Mesenchymal stem cell (in vitro differentiated cells and primary cell): ENCODE measurements at regions not wholly inside any gene's neighbourhood (a gene's known extent, or its start where the extent isn't known, plus 50 kb on each side); places are given as distances from the start of the nearest gene placed in this dataset.

ENCODE experiments used
- DNase-seq: peaks from one replicate; pipeline ENCODE4 v3.0.0-alpha.2; 2013
- H2AFZ ChIP-seq: one replicate; pipeline ENCODE4 v1.6.1; 2013; ENCODE audit warnings: low read depth, mild to moderate bottlenecking, control low read depth, inconsistent platforms, low read length, moderate library complexity
- H2AK5ac ChIP-seq: 2 replicates; pipeline ENCODE4 v1.6.1; 2013; ENCODE audit warnings: low read length, moderate library complexity, mild to moderate bottlenecking, inconsistent platforms; ENCODE audit not compliant: severe bottlenecking
- H2BK120ac ChIP-seq: one replicate; pipeline ENCODE4 v1.6.1; 2013; ENCODE audit warnings: low read depth, mild to moderate bottlenecking, inconsistent platforms, low read length, moderate library complexity
- H2BK12ac ChIP-seq, 2 experiments: one replicate each; pipeline ENCODE4 v1.6.1; 2013; ENCODE audit warnings: inconsistent platforms in 2 of 2, low read length in 2 of 2, mild to moderate bottlenecking in 2 of 2, moderate library complexity in 2 of 2, control low read depth in 1 of 2
- H2BK15ac ChIP-seq: one replicate; pipeline ENCODE4 v1.6.1; 2013; ENCODE audit warnings: mild to moderate bottlenecking, low read depth, inconsistent platforms; ENCODE audit not compliant: poor library complexity, severe bottlenecking
- H2BK5ac ChIP-seq: 2 replicates; pipeline ENCODE4 v1.6.1; 2013; ENCODE audit warnings: low read depth, mild to moderate bottlenecking, low read length, control low read depth, inconsistent platforms; ENCODE audit not compliant: poor library complexity, severe bottlenecking
- H3K14ac ChIP-seq, 2 experiments: one replicate each; pipeline ENCODE4 v1.6.1; 2013; ENCODE audit warnings: inconsistent platforms in 2 of 2, low read length in 2 of 2, control low read depth in 1 of 2, mild to moderate bottlenecking in 1 of 2, moderate library complexity in 1 of 2
- H3K18ac ChIP-seq, 2 experiments: one replicate each; pipeline ENCODE4 v1.6.1; 2013; ENCODE audit warnings: inconsistent platforms in 2 of 2, low read length in 2 of 2, control low read depth in 1 of 2, low read depth in 1 of 2, mild to moderate bottlenecking in 1 of 2
- H3K23ac ChIP-seq, 2 experiments: one replicate each; pipeline ENCODE4 v1.6.1; 2013; ENCODE audit warnings: inconsistent platforms in 2 of 2, low read length in 2 of 2, mild to moderate bottlenecking in 2 of 2, moderate library complexity in 2 of 2, control low read depth in 1 of 2
- H3K27ac ChIP-seq: 2 replicates; pipeline ENCODE4 v1.5.1; 2013; ENCODE audit warnings: mild to moderate bottlenecking, moderate library complexity, low read length, control low read depth, inconsistent platforms; ENCODE audit not compliant: poor library complexity, severe bottlenecking
- H3K27me3 ChIP-seq, 2 experiments: 2 replicates each; pipeline versions ENCODE4 v1.6.1 to v1.7.0; 2013; ENCODE audit warnings: low read length in 2 of 2, mild to moderate bottlenecking in 2 of 2, moderate library complexity in 2 of 2, control low read depth in 1 of 2, inconsistent platforms in 1 of 2; ENCODE audit not compliant: control insufficient read depth in 1 of 2, insufficient read depth in 1 of 2
- H3K36me3 ChIP-seq, 2 experiments: 2 replicates each; pipeline versions ENCODE4 v1.6.1 to v1.7.0; 2013; ENCODE audit warnings: low read length in 2 of 2, control low read depth in 1 of 2, inconsistent platforms in 1 of 2, low read depth in 1 of 2, mild to moderate bottlenecking in 1 of 2; ENCODE audit not compliant: insufficient read depth in 2 of 2, control insufficient read depth in 1 of 2
- H3K4ac ChIP-seq, 2 experiments: one replicate each; pipeline ENCODE4 v1.6.1; 2013; ENCODE audit warnings: inconsistent platforms in 2 of 2, low read length in 2 of 2, mild to moderate bottlenecking in 2 of 2, moderate library complexity in 2 of 2, control low read depth in 1 of 2, low read depth in 1 of 2
- H3K4me1 ChIP-seq: 2 replicates; pipeline ENCODE4 v1.6.1; 2013; ENCODE audit warnings: low read depth, low read length, control low read depth; ENCODE audit not compliant: control insufficient read depth, insufficient read depth
- H3K4me2 ChIP-seq: 2 replicates; pipeline ENCODE4 v1.6.1; 2013; ENCODE audit warnings: low read length, mild to moderate bottlenecking, inconsistent platforms; ENCODE audit not compliant: poor library complexity, severe bottlenecking
- H3K4me3 ChIP-seq, 2 experiments: 2 replicates each; pipeline versions ENCODE4 v1.5.1 to v1.7.0; 2013; ENCODE audit warnings: low read length in 2 of 2, mild to moderate bottlenecking in 2 of 2, control low read depth in 1 of 2, low read depth in 1 of 2; ENCODE audit not compliant: insufficient read depth in 1 of 2
- H3K79me1 ChIP-seq: replicated peaks from 2 replicates; pipeline ENCODE4 v1.6.1; 2013; ENCODE audit warnings: mild to moderate bottlenecking, control low read depth, low read length, inconsistent platforms; ENCODE audit not compliant: poor library complexity, severe bottlenecking
- H3K9ac ChIP-seq: 2 replicates; pipeline ENCODE4 v1.7.0; 2013; ENCODE audit warnings: mild to moderate bottlenecking, low read length, moderate library complexity
- H3K9me3 ChIP-seq: 2 replicates; pipeline ENCODE4 v1.7.0; 2013; ENCODE audit warnings: mild to moderate bottlenecking, low read length; ENCODE audit not compliant: control insufficient read depth
- H4K8ac ChIP-seq: one replicate; pipeline ENCODE4 v1.6.1; 2013; ENCODE audit warnings: inconsistent platforms, mild to moderate bottlenecking, low read length, moderate library complexity
- H4K91ac ChIP-seq: one replicate; pipeline ENCODE4 v1.6.1; 2013; ENCODE audit warnings: mild to moderate bottlenecking, low read length, inconsistent platforms
- WGBS: methylation state at CpG from one replicate; pipeline ENCODE4 v1.1.7; 2013; ENCODE audit warnings: mixed read lengths; 5-methylcytosine and 5-hydroxymethylcytosine counted together

- no peak overlapping the region for H2AK5ac ChIP-seq
- peak overlapping the region in 1 of 2 experiments; percentile 34 for H3K4me3 ChIP-seq
- H3K27ac ChIP-seq = no peak overlapping the region
- no peak overlapping the region for H2BK120ac ChIP-seq
- H3K23ac ChIP-seq = no peak overlapping the region
- no peak overlapping the region for H3K4ac ChIP-seq
- H3K14ac ChIP-seq = no peak overlapping the region
- H2AFZ ChIP-seq = no peak overlapping the region
- no peak overlapping the region for H2BK15ac ChIP-seq
- H3K9ac ChIP-seq = peak overlapping the region; percentile 79
- H4K91ac ChIP-seq = no peak overlapping the region
- no peak overlapping the region for H2BK12ac ChIP-seq
- H3K79me1 ChIP-seq = no peaks in the 10 kb centered on the region
- no peaks in the 10 kb centered on the region for H3K36me3 ChIP-seq
- no peaks in the 10 kb centered on the region for H3K4me1 ChIP-seq
- H3K9me3 ChIP-seq = no peaks in the 10 kb centered on the region
- no peak overlapping the region for H3K4me2 ChIP-seq
- no peaks in the 10 kb centered on the region for H3K27me3 ChIP-seq
- DNase-seq = peak; percentile 47
- no peak overlapping the region for H3K18ac ChIP-seq
- WGBS = 70% methylated on average over 6 of the region's 6 CpGs
- H2BK5ac ChIP-seq = no peak overlapping the region
- no peak overlapping the region for H4K8ac ChIP-seq
Measured at GRCh38 chr6:148240461-148240840, 102.2 kb upstream of the SASH1 start.

GRCh38 chr6:148240861-148241477 is 101.7 kb upstream of the SASH1 start:
- H2BK15ac ChIP-seq = no peak overlapping the region
- no peak overlapping the region for H3K18ac ChIP-seq
- no peak overlapping the region for H4K8ac ChIP-seq
- H3K4me2 ChIP-seq = no peak overlapping the region
- no peaks in the 10 kb centered on the region for H3K27me3 ChIP-seq
- H3K9me3 ChIP-seq = no peaks in the 10 kb centered on the region
- H3K36me3 ChIP-seq = no peaks in the 10 kb centered on the region
- H3K9ac ChIP-seq = peak overlapping the region; percentile 79
- H2BK120ac ChIP-seq = no peak overlapping the region
- H3K79me1 ChIP-seq = no peaks in the 10 kb centered on the region
- H3K4me1 ChIP-seq = no peaks in the 10 kb centered on the region
- no peak overlapping the region for H3K23ac ChIP-seq
- 89% methylated on average over 2 of the region's 3 CpGs for WGBS
- no peak for DNase-seq
- H2AK5ac ChIP-seq = no peak overlapping the region
- no peak overlapping the region for H2BK12ac ChIP-seq
- H2BK5ac ChIP-seq = no peak overlapping the region
- H3K14ac ChIP-seq = no peak overlapping the region
- no peak overlapping the region for H4K91ac ChIP-seq
- no peak overlapping the region for H3K27ac ChIP-seq
- H2AFZ ChIP-seq = no peak overlapping the region
- H3K4me3 ChIP-seq = peak overlapping the region in 1 of 2 experiments; percentile 34
- no peak overlapping the region for H3K4ac ChIP-seq

GRCh38 chr6:148242180-148242579 is 100.5 kb upstream of the SASH1 start:
- no peak overlapping the region for H2AK5ac ChIP-seq
- no peak overlapping the region for H3K18ac ChIP-seq
- no peak overlapping the region for H2BK120ac ChIP-seq
- no peak overlapping the region for H3K4ac ChIP-seq
- no peak overlapping the region for H4K91ac ChIP-seq
- H2BK5ac ChIP-seq = no peak overlapping the region
- no peak overlapping the region for H4K8ac ChIP-seq
- no peak overlapping the region for H3K4me2 ChIP-seq
- H2BK12ac ChIP-seq = no peak overlapping the region
- no peaks in the 10 kb centered on the region for H3K79me1 ChIP-seq
- H3K36me3 ChIP-seq = no peaks in the 10 kb centered on the region
- no peak overlapping the region for H3K9ac ChIP-seq
- no peak overlapping the region for H3K23ac ChIP-seq
- H3K4me3 ChIP-seq = no peak overlapping the region
- H2AFZ ChIP-seq = no peak overlapping the region
- no peak overlapping the region for H3K14ac ChIP-seq
- WGBS = 99% methylated on average over 4 of the region's 4 CpGs
- no peak overlapping the region for H2BK15ac ChIP-seq
- no peaks in the 10 kb centered on the region for H3K9me3 ChIP-seq
- no peaks in the 10 kb centered on the region for H3K4me1 ChIP-seq
- no peak overlapping the region for H3K27ac ChIP-seq
- no peaks in the 10 kb centered on the region for H3K27me3 ChIP-seq
- DNase-seq = no peak

DNA sequence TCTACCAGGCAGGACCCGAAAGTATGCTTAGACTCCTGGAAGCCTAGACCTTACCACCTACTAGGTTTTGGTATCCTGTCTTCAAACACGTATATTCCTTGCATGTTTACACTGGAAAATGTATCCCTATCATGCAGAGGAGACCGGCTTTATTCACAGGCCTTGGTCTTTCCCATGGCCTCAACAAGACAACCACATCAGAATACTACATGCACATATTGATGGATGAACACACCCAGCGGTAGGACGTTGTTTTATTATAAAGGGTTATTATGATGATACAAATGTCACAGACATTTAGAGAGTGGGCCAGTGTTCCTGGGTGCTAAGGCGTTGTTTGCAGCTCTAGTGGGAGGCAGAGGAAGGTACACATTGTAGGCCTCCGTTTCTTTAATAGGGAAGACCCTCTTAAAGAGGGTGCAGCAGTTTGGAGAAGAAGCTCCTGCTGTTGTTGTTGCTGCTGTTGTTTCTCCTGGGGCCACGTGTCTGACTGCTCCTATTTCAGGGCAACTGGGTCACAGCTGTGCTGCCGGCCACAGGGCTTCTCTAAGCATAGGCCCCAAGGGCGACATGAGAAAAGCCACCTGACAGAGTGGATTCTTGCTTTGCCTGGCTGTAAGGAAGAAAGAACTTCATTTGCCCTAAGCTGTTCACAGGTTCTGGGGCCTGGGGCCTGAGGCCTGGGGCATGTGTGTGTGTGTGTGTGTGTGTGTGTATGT is 98.3 kb upstream of the SASH1 start:
- Histone ChIP-seq H3K4me3 (no peak overlapping the region), H3K4ac (no peak overlapping the region), H2AK5ac (no peak overlapping the region), H3K18ac (peak overlapping the region in 1 of 2 experiments; percentile 19), H3K27ac (no peak overlapping the region), H3K9me3 (no peaks in the 10 kb centered on the region), H4K8ac (no peak overlapping the region), H3K27me3 (no peaks in the 10 kb centered on the region), H3K4me1 (no peaks in the 10 kb centered on the region), H3K9ac (no peak overlapping the region), H3K23ac (no peak overlapping the region), H2BK12ac (peak overlapping the region in 1 of 2 experiments; percentile 72), H2BK5ac (no peak overlapping the region), H3K14ac (no peak overlapping the region), H2BK15ac (no peak overlapping the region), H3K79me1 (no peaks in the 10 kb centered on the region), H3K4me2 (no peak overlapping the region), H3K36me3 (no peaks in the 10 kb centered on the region), H2BK120ac (no peak overlapping the region), H2AFZ (peak overlapping the region; percentile 19), H4K91ac (no peak overlapping the region)
- peak; percentile 42 for DNase-seq
- 78% methylated on average over 10 of the region's 10 CpGs for WGBS
